ENCODE measurements at regions not wholly inside any gene's neighbourhood (a gene's known extent, or its start where the extent isn't known, plus 50 kb on each side); places are given as distances from the start of the nearest gene placed in this dataset.

GRCh38 chr9:87445646-87446045, 52.0 kb upstream of the DAPK1 start:
- DNase-seq = peak; percentile 49
- no peak overlapping the region for H3K27ac ChIP-seq
- TF ChIP-seq CTCF (IDR thresholded peaks at IDR 0.05) = no peak
- intact Hi-C loops (cut with DNase I) = no loop called here
- no peaks in the 10 kb centered on the region for H3K9me3 ChIP-seq
- H3K27me3 ChIP-seq (ENCODE audit: low read depth) = no peaks in the 10 kb centered on the region
- H3K4me3 ChIP-seq = no peak overlapping the region
- ATAC-seq = peak; percentile 86 to 93
- H3K4me1 ChIP-seq = no peaks in the 10 kb centered on the region
- no peaks in the 10 kb centered on the region for H3K36me3 ChIP-seq

GRCh38 chr9:87446527-87446926, 51.1 kb upstream of the DAPK1 start:
- Histone ChIP-seq H3K9me3 (no peaks in the 10 kb centered on the region), H3K27ac (no peak overlapping the region), H3K27me3 (ENCODE audit: low read depth) (no peaks in the 10 kb centered on the region), H3K36me3 (no peaks in the 10 kb centered on the region), H3K4me1 (no peaks in the 10 kb centered on the region), H3K4me3 (no peak overlapping the region)
- DNase-seq (no peak), ATAC-seq (no peak)
- no peak for TF ChIP-seq CTCF (IDR thresholded peaks at IDR 0.05)
- intact Hi-C loops (cut with DNase I) = no loop called here

GRCh38 chr9:87447547-87448432, 49.9 kb upstream of the DAPK1 start:
- Histone ChIP-seq H3K27me3 (ENCODE audit: low read depth) (no peaks in the 10 kb centered on the region), H3K4me3 (no peak overlapping the region), H3K27ac (no peak overlapping the region), H3K9me3 (no peaks in the 10 kb centered on the region), H3K36me3 (no peaks in the 10 kb centered on the region), H3K4me1 (no peaks in the 10 kb centered on the region)
- intact Hi-C loops (cut with DNase I) = no loop called here
- ATAC-seq (peak; percentile 33 to 50), DNase-seq (no peak)
- TF ChIP-seq CTCF (IDR thresholded peaks at IDR 0.05) = no peak
